Vagina (tissue), 2 donors: ENCODE measurements at regions not wholly inside any gene's neighbourhood (a gene's known extent, or its start where the extent isn't known, plus 50 kb on each side); places are given as distances from the start of the nearest gene placed in this dataset.

Experiments used
- DNase-seq, 2 donors: peaks; one replicate each; pipeline ENCODE4 v3.0.0-alpha.2; 2017; ENCODE audit errors: extremely low spot score in 2 of 2
- H3K27ac ChIP-seq: fragments of 200-600 bp; sonication (generic); one replicate; pipeline ENCODE4 v1.5.1; 2019
- H3K27me3 ChIP-seq: fragments of 200-600 bp; sonication (generic); one replicate; pipeline ENCODE4 v1.5.1; 2019
- H3K36me3 ChIP-seq, 2 donors: fragments of 200-600 bp; sonication (generic); one replicate each; pipeline ENCODE4 v1.5.1; 2017 to 2019
- H3K4me1 ChIP-seq: fragments of 200-600 bp; sonication (generic); one replicate; pipeline ENCODE4 v1.5.1; 2019
- H3K4me3 ChIP-seq, 2 donors: fragments of 200-600 bp; sonication (generic); 1 replicate in 1 of 2; 2 replicates in 1 of 2; pipeline ENCODE4 v1.5.1; 2016 to 2019
- H3K9me3 ChIP-seq: fragments of 200-600 bp; sonication (generic); one replicate; pipeline ENCODE4 v1.5.1; 2019
- POLR2A ChIP-seq, 2 donors: fragments of 450-650 bp; IDR thresholded peaks; one replicate each; pipeline ENCODE4 v1.6.1; 2017; ENCODE audit warnings: antibody characterized with exemption in 2 of 2, mild to moderate bottlenecking in 2 of 2, moderate library complexity in 2 of 2
- POLR2AphosphoS5 ChIP-seq, 2 donors: sonication (generic); formaldehyde crosslinking; IDR thresholded peaks; one replicate each; pipeline ENCODE4 v1.9.0; 2017; ENCODE audit warnings: antibody characterized with exemption in 2 of 2, mild to moderate bottlenecking in 2 of 2, low read depth in 1 of 2; ENCODE audit not compliant: insufficient read depth in 1 of 2
- intact Hi-C: fragments of 100-400 bp; cut with DNase I; formaldehyde crosslinking; loops from one replicate; pipeline ENCODE4 v1.15.1; 2023
- TF ChIP-seq, protein P1 (sequence below), 3 experiments: fragments of 450-650 bp in 2 of 3; fragments of 200-600 bp in 1 of 3; sonication (generic) in 1 of 3; IDR thresholded peaks; one replicate each; pipeline ENCODE4 v1.5.1; 2017 to 2019; ENCODE audit warnings: antibody characterized with exemption in 3 of 3, mild to moderate bottlenecking in 2 of 3, moderate library complexity in 2 of 3

DNA sequence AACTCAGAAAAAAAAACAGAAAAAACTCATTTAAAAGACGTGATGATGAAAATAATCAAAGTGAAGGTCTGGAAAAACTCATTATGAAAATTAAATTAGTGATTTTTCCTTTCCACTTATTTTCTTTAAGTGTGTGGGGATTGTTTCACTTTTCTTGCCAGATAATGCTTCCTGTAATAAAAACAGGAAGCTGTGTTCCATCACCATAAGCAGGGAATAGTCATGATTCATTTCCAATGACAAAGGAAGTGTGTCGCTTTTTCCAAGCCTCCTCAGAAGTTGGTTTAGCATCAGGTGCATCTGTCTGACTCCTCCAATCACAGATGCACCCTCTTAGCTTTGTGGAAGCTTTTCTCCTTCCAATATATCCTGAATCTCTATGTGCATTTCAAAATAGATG lies 2068.7 kb downstream of the MAT2B start:
- H3K27ac ChIP-seq = no peak overlapping the region
- intact Hi-C loops = no loop called here
- no peaks in the 10 kb centered on the region for H3K36me3 ChIP-seq
- TF ChIP-seq POLR2AphosphoS5 (IDR thresholded peaks at IDR 0.05; ENCODE audit: insufficient read depth in 1 of 2, low read depth in 1 of 2) (no peak), POLR2A (IDR thresholded peaks at IDR 0.05) (no peak)
- TF ChIP-seq, protein P1, sequence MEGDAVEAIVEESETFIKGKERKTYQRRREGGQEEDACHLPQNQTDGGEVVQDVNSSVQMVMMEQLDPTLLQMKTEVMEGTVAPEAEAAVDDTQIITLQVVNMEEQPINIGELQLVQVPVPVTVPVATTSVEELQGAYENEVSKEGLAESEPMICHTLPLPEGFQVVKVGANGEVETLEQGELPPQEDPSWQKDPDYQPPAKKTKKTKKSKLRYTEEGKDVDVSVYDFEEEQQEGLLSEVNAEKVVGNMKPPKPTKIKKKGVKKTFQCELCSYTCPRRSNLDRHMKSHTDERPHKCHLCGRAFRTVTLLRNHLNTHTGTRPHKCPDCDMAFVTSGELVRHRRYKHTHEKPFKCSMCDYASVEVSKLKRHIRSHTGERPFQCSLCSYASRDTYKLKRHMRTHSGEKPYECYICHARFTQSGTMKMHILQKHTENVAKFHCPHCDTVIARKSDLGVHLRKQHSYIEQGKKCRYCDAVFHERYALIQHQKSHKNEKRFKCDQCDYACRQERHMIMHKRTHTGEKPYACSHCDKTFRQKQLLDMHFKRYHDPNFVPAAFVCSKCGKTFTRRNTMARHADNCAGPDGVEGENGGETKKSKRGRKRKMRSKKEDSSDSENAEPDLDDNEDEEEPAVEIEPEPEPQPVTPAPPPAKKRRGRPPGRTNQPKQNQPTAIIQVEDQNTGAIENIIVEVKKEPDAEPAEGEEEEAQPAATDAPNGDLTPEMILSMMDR (IDR thresholded peaks at IDR 0.05) = no peak
- H3K27me3 ChIP-seq = no peaks in the 10 kb centered on the region
- DNase-seq = no peak
- no peaks in the 10 kb centered on the region for H3K9me3 ChIP-seq
- H3K4me3 ChIP-seq = no peak overlapping the region
- no peaks in the 10 kb centered on the region for H3K4me1 ChIP-seq

DNA sequence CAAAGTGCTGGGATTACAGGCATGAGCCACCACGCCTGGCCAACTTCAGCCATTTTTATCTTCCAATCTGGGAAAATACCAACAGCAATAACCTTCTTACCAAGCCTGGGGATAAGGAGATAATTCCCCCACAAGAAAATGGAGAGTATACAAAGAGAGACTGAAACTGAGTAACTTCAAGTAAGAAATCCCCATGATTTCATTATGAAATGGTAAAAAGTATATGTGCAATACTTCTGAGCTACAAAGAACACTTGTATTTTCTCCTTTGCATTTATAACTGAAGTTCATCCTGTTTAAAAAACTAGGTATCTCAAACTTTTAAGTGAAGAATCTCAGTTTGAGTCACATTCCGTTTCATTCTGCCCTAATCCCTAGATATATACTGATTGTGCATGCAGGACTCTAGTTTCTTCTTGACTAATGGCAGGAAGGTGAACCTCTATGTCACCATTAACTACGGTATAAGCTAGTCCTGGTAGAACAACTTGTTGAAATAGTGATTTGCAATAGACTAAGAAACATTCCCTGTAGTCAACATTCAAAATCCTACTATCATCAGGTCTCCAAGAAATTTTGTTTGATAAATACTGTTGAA lies 2071.4 kb downstream of the MAT2B start:
- TF ChIP-seq POLR2AphosphoS5 (IDR thresholded peaks at IDR 0.05; ENCODE audit: insufficient read depth in 1 of 2, low read depth in 1 of 2) (no peak), POLR2A (IDR thresholded peaks at IDR 0.05) (no peak)
- TF ChIP-seq, protein P1 (IDR thresholded peaks at IDR 0.05) = no peak
- Histone ChIP-seq H3K4me1 (no peaks in the 10 kb centered on the region), H3K4me3 (no peak overlapping the region), H3K36me3 (no peaks in the 10 kb centered on the region), H3K27ac (no peak overlapping the region), H3K9me3 (no peaks in the 10 kb centered on the region), H3K27me3 (no peaks in the 10 kb centered on the region)
- intact Hi-C loops = no loop called here
- no peak for DNase-seq

DNA sequence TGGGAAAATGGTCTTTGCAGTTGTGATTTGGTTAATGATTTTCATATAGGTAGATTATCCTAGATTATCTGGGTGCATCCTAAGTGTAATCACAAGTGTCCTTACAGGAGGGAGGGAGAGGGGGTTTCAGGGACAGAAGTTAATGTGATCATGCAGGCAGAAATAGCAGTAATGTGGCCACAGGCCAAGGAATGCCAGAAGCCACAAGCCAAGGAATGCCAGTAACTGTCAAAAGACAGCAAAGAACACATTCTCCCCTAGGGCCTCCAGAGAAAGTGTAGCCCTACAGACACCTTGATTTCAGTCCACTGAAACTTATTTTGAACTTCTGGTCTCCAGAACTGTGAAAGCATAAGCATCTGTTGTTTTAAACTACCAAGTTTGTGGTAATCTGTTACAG lies 2074.5 kb downstream of the MAT2B start:
- intact Hi-C loops = no loop called here
- H3K27me3 ChIP-seq = no peaks in the 10 kb centered on the region
- H3K36me3 ChIP-seq = no peaks in the 10 kb centered on the region
- H3K4me3 ChIP-seq = no peak overlapping the region
- no peaks in the 10 kb centered on the region for H3K4me1 ChIP-seq
- H3K9me3 ChIP-seq = no peaks in the 10 kb centered on the region
- no peak for DNase-seq
- no peak overlapping the region for H3K27ac ChIP-seq
- TF ChIP-seq POLR2AphosphoS5 (IDR thresholded peaks at IDR 0.05; ENCODE audit: insufficient read depth in 1 of 2, low read depth in 1 of 2) (no peak), POLR2A (IDR thresholded peaks at IDR 0.05) (no peak)
- TF ChIP-seq, protein P1 (IDR thresholded peaks at IDR 0.05) = no peak

DNA sequence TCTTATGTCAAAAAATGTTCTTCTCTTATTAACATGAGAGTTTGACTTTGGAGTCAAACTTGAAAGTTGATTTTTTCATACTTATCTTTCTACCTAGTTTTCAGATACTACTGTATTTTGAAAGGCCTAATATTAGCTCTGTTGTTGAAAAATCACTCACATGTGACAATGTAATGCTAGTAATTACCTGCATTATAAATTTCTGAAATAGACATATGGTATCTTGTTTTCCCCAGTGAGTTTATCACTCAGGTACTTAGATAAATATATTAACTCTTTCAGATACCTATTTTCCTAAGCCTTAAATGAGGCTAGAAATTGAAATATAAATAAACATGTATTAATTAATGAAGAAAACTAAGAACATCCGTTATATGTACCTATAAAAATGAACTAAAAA lies 2089.3 kb downstream of the MAT2B start:
- H3K4me3 ChIP-seq = no peak overlapping the region
- no peaks in the 10 kb centered on the region for H3K4me1 ChIP-seq
- H3K9me3 ChIP-seq = no peaks in the 10 kb centered on the region
- H3K27me3 ChIP-seq = no peaks in the 10 kb centered on the region
- H3K27ac ChIP-seq = no peak overlapping the region
- intact Hi-C loops = no loop called here
- no peak for DNase-seq
- H3K36me3 ChIP-seq = no peaks in the 10 kb centered on the region
- TF ChIP-seq, protein P1 (IDR thresholded peaks at IDR 0.05) = no peak
- TF ChIP-seq POLR2AphosphoS5 (IDR thresholded peaks at IDR 0.05; ENCODE audit: insufficient read depth in 1 of 2, low read depth in 1 of 2) = no peak
- TF ChIP-seq POLR2A (IDR thresholded peaks at IDR 0.05) = no peak

DNA sequence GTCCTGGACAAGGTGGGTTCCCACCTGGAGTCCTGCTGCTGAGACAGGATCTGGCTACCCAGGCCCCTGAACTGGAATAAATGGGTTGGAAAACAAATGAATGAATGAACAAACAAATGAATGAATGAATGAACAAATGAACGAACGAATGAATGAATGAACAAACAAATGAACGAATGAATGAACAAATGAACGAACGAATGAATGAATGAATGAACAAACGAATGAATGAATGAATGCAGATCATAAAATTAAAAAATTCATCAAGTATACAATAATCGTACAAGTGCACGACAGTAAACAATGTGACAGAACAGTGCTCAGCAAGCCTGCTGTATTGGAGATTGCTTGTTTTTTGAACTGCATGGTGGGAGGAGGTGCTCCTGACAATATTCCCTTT lies 2097.1 kb downstream of the MAT2B start:
- Histone ChIP-seq H3K27ac (no peak overlapping the region), H3K36me3 (no peaks in the 10 kb centered on the region), H3K4me1 (no peaks in the 10 kb centered on the region), H3K9me3 (no peaks in the 10 kb centered on the region), H3K27me3 (no peaks in the 10 kb centered on the region), H3K4me3 (no peak overlapping the region)
- intact Hi-C loops = no loop called here
- TF ChIP-seq POLR2AphosphoS5 (IDR thresholded peaks at IDR 0.05; ENCODE audit: insufficient read depth in 1 of 2, low read depth in 1 of 2) = no peak
- TF ChIP-seq, protein P1 (IDR thresholded peaks at IDR 0.05) = no peak
- TF ChIP-seq POLR2A (IDR thresholded peaks at IDR 0.05) = no peak
- no peak for DNase-seq
